ENCODE measurements at regions not wholly inside any gene's neighbourhood (a gene's known extent, or its start where the extent isn't known, plus 50 kb on each side); places are given as distances from the start of the nearest gene placed in this dataset.
A peak's percentile ranks its signal among the peaks of the same experiment; 100 is the strongest.

GRCh38 chr6:122078481-122078880, 321.0 kb upstream of the HSF2 start:
- DNase-seq, result no peak

GRCh38 chr6:122079916-122080315, 319.5 kb upstream of the HSF2 start:
- DNase-seq, result no peak

- DNase-seq, result no peak
Observed at GRCh38 chr6:122081921-122082320, 317.5 kb upstream of the HSF2 start.

- DNase-seq, result no peak
Observed at GRCh38 chr6:122082370-122082769, 317.1 kb upstream of the HSF2 start.

- no peak for DNase-seq
Observed at GRCh38 chr6:122092366-122092765, 307.1 kb upstream of the HSF2 start.

GRCh38 chr6:122098201-122098678, 301.2 kb upstream of the HSF2 start:
- no peak for DNase-seq

- no peak for DNase-seq
Observed at GRCh38 chr6:122102026-122102425, 297.4 kb upstream of the HSF2 start.

- DNase-seq, result no peak
Observed at GRCh38 chr6:122107256-122107852, 292.1 kb upstream of the HSF2 start.

- no peak for DNase-seq
Observed at GRCh38 chr6:122109075-122109474, 290.4 kb upstream of the HSF2 start.

GRCh38 chr6:122114717-122115116, 284.7 kb upstream of the HSF2 start:
- no peak for DNase-seq

GRCh38 chr6:122116119-122116834, 283.2 kb upstream of the HSF2 start:
- DNase-seq, result no peak

- DNase-seq, result peak; percentile 48
Observed at GRCh38 chr6:122116835-122117627, 282.4 kb upstream of the HSF2 start.

- no peak for DNase-seq
Observed at GRCh38 chr6:122118945-122119506, 280.4 kb upstream of the HSF2 start.

GRCh38 chr6:122122202-122122601, 277.2 kb upstream of the HSF2 start:
- DNase-seq, result no peak

- DNase-seq, result no peak
Observed at GRCh38 chr6:122122686-122123085, 276.8 kb upstream of the HSF2 start.

- DNase-seq, result no peak
Observed at GRCh38 chr6:122124908-122125307, 274.5 kb upstream of the HSF2 start.

GRCh38 chr6:122126894-122127293, 272.6 kb upstream of the HSF2 start:
- DNase-seq, result no peak

GRCh38 chr6:122128445-122128844, 271.0 kb upstream of the HSF2 start:
- no peak for DNase-seq

- no peak for DNase-seq
Observed at GRCh38 chr6:122129313-122130025, 270.0 kb upstream of the HSF2 start.

- no peak for DNase-seq
Observed at GRCh38 chr6:122130026-122130348, 269.5 kb upstream of the HSF2 start.

GRCh38 chr6:122130518-122130917, 268.9 kb upstream of the HSF2 start:
- DNase-seq, result no peak

GRCh38 chr6:122136386-122136785, 263.1 kb upstream of the HSF2 start:
- DNase-seq, result no peak

- DNase-seq, result no peak
Observed at GRCh38 chr6:122140031-122140430, 259.4 kb upstream of the HSF2 start.
